DMS114 treated with DMSO at 0.1 percent for 48 hours (cell line): ENCODE measurements at regions not wholly inside any gene's neighbourhood (a gene's known extent, or its start where the extent isn't known, plus 50 kb on each side); places are given as distances from the start of the nearest gene placed in this dataset.
"Not testable (repeated sequence)": the region's sequence is repeated elsewhere in the genome, so short reads cannot be mapped to it uniquely, and the experiment has no call there.

ENCODE experiments used
- DNase-seq: peaks from one replicate; lab custom pipeline; 2025; ENCODE audit not compliant: unreplicated experiment; lab: John Stamatoyannopoulos, UW

DNA sequence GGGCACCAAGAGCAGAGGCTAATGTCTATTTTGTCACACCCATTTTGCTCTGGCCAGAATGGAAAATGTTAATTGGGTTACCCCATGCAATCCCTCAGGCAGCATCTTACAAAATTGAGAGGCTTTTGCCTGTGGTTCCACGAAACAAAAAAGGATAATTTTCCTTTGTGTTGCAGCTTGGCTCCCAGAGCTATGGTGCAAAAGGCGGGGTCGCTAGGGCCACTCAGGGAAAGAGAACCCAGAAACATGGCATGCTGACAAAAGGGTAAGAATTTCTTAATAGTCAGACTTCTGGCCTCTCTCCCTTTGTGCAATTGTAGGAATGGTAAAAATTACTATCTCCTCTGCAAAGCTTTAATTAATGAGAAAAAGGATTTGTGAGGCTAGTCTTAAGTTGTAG is 119.6 kb upstream of the BANK1 start:
- DNase-seq, result no peak

DNA sequence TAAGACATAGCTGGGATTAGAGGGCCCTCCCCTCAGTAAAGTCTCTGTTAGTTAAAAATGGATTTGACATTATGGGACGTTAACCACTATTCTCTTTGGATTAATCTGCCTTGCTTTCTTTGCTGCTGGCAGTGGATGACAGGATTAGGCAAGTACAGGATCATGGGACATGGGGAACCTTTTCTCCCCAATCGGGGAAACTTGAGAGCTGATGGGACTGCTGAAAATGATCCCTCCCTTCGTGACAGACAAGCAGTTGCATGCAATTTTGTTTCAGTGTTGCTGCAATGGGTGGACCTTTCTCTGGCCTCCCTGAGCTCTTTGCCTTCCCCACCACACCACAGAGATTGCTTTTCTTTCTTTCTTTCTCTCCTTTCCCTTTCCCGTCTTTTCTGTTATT is 120.2 kb upstream of the BANK1 start:
- DNase-seq, result no peak

DNA sequence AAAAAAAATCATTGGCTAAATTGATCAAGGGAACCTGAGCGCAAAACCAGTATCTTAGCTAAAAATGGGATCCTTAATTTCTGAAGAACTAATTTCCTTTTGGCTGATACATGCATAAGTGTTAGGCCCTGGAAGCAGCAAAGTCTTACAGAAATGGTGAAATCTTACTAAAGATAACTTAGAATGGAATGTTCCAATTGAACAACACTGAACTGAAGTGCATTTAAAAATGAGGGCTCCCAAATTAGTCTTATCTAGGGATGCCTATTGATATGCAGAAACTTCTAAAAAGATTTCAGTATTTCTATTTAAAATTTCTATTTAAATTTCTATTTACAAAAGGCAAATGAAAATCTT is 120.7 kb upstream of the BANK1 start:
- no peak for DNase-seq

DNA sequence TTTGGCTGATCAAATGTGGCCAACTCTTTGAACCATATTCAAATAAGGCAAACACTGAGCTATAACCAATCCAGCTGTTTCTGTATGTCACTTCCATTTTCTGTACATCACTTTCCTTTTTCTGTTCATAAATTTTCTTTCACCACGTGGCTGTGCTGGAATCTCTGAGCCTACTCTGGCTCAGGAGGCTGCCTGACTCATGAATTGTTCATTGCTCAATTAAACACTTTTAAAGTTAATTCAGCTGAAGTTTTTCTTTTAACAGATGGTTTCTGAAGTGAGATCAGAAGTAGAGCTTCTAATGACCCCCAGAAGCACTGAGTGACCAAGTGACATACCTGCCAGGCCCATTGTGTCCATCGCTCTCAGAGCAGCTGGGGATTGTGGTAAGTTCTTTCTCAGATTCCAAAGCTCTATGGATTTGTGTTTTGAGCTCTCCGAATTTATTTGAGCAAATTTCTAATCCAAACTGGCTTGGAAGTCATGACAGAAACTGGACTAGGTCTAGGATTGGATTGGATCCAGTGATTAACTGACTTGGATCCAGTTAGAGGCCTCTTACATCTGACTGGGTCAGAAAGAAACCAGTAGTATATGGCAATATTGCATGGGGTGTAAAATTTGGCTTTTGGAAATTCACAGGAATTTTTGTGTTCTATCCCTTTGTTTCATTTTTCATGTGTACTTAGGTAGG is 121.2 kb upstream of the BANK1 start:
- DNase-seq, result no peak

DNA sequence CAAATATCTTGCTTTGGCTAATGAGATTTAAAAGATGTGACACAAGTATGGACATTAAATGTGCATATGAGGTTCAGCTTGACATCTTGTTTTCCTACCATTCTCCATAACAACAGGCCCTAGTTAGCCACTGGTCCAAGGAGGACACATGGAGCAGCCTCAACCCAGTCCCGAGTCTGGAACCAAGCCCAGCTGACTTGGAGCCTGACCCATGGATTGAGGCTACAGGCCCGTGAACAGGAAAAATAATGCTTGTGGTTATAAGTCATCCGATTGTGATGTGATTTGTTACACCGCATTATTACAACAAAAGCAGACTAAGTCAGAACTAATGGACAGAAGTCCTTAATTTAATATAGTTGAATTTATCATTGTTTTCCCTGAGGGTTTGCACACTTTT is 123.2 kb upstream of the BANK1 start:
- no peak for DNase-seq

DNA sequence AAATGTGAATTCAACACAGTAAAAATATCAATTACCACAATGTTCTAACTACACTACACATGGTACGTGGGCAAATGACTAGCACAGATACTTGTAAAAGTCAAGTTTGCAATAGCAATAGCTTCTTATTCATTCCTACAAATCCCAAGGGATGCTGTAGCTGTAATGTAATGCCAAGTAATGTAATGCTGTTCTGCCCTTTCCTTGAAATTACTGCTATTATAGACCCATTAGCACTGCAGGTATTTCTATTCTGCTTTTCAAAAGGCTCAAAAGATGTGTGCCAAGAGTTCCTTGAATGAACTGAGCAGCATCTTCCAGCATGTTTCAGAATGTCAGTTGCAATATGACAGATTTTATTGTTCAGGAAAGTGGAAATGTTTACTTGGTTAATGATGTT is 129.9 kb upstream of the BANK1 start:
- DNase-seq, result no peak

DNA sequence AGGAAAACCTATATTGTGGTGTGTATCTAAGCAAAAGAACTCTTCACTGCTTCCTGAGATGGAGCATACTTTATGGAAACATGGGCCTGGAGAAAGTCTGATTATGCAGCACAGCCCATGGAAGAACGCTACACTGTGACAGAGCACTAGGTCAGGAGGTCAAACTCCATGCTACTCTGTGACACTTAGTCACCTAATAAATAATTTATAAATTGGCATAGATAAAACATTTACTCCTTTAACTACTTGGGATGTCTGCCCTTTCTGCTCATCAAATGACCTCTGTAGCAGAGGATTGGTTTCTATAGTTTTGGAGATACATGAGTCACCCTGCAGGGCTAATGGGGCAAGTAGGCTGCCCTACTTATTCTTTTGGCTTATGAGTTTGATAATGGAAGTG is 134.7 kb upstream of the BANK1 start:
- DNase-seq, result no peak

DNA sequence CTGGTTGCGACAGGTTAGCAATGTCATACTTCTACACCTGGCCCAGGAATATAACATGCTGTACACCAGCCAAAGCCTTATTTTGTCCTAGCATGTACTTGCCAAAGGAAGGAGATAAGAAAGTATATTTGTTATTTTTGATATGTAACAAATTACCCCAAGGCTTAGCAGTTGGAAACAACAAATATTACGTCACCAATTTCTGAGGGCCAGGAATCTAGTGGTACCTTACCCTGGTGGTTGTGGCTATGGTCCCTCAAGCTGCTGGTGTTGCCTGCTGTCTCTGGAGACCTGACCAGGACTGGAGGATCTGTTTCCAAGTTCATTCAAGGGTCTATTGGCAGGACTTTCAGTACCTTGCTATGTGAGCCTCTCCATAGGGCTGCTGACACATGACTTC is 135.5 kb upstream of the BANK1 start:
- DNase-seq, result no peak

DNA sequence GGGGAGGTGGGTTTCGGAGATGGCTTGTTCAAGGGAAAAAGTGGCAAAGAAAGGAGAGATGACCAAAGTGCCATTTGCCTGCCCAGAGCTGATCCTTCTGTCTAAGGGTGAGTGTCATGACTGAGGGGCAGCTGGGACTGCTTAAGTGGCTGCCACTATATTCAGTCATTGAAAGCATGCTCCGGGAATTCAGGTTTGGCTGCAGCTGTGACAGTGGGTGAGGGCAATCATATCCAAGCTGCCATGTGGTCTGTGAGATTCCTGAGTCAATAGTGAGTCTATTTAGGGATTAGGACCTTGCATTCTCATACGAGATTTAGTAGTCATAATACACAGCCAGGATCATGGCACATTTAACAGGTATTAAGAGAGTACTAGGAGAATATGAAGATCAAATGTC is 138.8 kb upstream of the BANK1 start:
- DNase-seq, result no peak

DNA sequence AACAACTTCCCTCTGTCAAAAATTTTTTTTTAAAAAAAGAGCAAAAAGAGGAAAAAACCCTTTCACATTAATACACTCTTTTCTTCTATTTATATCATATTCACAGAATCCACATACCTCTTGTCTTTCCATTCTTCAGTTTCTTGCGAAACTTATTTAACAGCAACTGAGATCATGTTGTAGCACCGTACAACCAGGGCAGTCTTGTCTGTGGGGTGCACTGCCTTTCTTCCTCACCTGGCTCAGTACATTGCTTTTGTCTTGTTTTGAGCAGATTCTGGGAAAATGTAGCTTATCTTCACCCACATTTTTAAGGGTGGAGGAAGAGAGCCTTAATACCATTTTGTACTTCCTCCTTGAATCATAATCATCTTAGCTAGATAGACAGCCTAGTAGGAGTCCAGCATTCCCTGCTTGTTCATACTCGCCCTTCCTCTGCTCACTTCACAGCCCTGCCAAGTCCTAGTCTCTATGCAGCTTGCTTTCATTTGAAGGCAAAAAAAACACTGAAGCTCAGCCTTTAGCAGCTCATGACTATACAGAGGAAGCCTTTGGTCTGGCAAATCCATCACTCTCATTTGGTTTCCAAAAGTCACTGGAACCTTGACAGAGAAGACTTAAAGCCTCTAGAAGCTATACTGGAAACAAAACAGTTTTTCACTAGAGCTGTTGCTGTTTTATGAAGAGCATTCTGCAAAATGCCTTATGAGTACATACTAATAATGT is 140.6 kb upstream of the BANK1 start:
- no peak for DNase-seq

DNA sequence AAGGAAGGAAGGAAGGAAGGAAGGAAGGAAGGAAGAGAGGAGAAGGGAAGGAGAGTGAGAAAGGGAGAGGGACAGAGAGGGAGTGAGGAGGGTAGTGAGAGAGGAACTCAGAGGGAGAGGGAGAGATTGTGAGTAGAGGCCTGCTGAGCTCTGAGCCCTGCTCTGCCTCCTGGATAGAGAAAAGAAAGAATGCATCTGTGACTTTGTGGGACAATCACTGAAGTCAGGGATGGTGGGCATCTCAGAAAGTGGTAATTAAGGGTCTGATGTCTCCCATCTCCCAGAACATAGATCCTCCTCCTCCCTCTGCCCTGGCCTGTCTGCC is 142.9 kb upstream of the BANK1 start:
- no peak for DNase-seq

DNA sequence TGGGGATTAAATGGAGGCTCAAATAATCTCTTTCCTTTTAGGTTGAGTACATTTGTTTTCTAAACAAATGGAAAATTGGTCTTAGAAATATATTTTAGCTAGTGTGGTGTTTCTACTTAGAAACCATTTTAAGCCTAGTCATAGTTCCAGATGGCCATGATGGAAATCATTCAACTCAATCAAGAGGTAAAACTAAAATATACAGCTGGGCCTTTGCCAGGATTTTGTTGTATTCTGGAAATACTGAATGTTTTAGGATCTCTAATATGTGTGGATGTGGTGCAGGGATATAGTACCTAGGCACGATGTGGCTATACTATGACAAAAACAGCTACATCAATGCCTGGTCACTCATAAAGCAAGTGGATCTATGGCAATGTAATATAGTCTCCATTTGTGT is 146.0 kb upstream of the BANK1 start:
- no peak for DNase-seq

DNA sequence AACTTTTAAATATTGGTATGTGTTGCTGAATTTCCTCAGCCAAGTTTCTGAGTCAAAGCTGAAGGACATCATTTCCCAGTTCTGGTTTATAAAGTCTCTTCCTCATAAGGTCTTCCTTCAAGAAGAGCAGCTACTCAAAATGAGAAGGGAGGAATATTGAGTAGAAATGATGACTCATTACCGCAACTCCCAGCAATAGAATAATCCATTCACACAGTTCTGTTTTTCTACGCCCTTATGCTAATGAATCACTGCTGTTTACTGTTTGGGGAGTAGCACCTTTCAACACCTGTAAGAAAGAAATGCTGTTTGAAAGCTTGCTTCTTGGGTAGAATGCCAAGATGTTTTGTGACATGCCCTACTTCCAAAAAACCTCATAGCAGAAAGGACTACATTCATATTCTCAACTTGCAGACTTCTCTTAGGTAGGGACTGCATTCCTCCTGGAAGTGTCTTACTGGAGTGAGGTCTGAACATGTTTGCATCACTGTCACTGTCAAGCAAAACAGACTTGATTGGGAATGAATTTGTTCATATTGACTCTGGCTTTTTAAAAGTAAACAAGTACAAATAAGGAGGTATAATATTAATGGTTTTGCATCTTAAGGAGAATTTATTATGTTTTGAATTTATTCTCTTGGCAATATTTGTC is 147.2 kb upstream of the BANK1 start:
- no peak for DNase-seq

DNA sequence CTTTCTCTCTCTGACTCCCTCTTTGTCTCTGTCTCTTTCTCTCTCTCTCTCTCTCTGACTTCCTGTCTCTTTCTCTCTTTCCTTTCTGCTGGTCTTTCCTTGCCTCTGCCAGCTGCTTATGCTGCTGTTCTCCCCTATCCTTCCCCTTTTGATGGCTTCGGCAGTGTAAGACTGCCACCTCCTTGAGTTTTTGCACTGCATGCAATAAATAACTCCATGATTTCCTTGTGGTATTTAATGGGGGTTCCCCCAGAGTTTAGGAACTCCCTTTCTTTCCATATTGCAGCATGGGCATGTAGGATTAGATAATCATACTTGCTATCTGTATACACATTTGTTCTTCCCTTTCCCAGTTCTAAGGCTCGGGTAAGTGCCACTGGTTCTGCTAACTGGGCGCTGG is 157.8 kb upstream of the BANK1 start:
- DNase-seq, result not testable (repeated sequence)

DNA sequence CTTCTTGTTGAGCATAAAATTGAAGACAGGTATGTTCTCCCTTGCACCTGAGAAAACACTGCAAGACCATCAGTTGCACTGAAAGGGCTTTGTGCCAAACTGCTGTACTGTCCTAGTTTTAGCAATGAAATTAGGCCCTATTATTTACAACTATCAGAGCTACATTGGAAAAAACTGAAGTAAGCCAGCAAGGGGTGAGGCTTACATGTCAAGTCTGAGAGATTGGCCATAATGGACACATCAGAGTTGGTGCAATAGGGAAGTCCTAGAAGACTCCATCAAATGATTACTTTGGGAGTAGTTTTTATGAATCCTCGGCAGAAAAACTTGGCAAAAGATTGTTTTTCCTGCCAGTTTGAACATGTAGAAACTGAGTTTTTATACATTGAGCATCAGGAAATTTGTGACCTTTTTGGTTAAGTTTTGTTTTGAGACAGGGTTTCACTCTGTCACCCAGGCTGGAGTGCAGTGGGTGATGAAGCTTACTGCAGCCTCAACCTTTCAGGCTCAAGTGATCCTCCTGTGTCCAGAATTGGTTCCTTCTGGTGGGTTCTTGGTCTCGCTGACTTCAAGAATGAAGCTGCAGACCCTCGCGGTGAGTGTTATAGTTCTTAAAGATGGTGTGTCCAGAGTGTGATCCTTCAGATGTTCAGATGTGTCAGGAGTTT is 160.1 kb upstream of the BANK1 start:
- DNase-seq, result no peak

DNA sequence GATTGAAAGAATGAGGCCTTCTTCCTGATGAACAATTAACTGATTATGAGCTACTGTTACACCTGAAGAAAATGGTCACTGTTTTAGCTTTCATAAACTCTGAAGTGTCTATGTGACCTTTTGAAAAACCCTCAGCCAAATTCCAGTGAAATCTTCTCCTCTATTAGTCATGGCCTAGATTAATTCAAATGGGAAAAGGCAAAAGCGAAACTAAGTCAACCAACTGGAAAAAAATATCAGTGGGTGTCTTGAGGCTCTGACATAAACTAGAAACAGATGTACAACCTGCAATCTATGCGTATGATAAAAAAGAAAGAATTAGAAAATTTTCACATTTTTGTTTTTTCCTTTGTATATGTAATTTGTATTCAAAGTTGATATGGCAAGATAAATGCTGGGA is 169.4 kb upstream of the BANK1 start:
- no peak for DNase-seq

DNA sequence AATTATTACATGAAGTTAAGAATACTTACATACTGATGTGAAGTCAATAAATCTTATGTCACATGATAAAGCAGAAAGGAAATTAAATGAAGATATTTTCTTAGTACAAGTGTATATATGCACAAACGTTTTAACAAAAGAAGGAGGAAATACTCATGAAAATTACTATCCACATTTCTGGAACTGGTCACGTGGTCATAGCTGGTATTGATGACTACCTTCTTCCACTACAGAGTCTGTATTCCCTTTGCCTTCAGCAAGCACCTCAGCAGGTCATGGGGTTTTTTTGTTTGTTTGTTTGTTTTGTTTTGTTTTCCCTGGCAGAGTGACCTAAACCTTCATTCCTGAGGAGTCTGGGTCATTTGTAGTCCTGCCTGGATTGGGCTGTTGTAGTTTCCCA is 174.9 kb upstream of the BANK1 start:
- no peak for DNase-seq

DNA sequence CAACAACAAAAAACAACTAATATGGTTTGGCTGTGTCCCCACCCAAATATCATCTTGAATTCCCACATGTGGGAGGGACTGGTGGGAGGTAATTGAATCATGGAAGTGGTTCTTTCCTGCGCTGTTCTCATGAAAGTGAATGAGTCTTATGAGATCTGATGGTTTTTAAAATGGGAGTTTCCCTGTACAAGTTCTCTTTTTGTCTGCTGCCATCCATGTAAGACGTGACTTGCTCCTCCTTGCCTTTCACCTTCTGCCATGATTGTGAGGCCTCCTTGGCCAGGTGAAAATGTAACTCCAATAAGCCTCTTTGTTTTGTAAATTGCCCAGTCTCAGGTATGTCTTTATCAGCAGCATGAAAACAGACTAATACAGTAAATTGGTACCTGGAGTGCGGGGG is 183.5 kb upstream of the BANK1 start:
- DNase-seq, result not testable (repeated sequence)

DNA sequence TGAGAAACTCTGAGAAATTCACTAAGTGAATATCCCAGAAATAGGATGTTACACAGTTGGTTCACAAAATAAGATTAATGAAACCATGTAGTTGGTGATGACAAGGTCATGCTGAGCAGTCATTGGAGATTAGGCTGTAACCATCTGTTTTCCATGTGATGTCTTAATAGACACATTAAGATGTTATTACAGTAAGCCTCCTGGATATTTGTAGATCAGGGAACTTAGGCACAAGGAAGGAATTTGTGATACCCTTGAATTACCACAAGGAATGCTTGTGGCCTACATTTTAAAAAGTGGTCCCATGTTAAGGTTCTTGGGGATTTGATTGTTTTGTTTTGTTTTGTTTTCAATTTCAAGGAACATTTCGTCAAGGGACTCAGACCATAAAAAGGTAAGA is 185.6 kb upstream of the BANK1 start:
- DNase-seq, result no peak

DNA sequence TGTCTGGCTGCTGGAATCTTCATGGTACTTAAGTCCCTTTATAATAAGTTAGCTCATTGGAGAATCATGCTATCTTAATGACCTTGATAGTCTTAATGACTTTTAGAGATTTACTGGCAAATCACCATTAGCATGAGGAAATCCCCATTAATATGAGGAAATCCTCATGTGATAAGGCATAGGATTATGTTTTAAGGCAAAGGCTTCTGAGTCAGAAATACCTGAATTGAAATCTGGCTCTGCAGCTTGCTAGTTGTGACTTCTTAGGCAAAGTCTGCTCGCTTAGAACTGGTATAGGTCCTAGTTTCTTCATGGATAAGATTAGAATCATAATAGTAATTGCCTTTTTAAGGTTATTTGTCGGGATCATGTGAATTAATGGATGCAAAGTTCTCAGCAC is 190.2 kb upstream of the BANK1 start:
- DNase-seq, result no peak

DNA sequence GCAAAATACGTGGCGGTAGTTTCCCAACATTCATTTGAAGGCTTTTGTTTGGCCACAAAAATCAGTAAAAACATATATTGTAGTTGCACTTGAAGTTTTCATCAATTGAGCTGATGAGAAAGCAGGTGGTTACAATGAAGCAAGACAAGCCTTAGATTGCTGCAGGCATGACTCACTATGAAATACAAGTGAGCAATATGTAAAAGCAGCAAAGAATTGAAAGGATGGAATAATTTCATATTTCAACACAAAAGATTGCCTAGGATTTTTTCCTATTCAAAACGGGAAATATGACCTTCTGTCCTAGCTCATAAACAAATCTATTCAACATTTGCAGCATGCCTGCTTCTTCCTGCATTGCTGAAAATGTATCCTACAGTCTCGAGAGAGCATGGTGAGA is 190.9 kb upstream of the BANK1 start:
- no peak for DNase-seq
